GM18907 (cell line): ENCODE measurements at regions not wholly inside any gene's neighbourhood (a gene's known extent, or its start where the extent isn't known, plus 50 kb on each side); places are given as distances from the start of the nearest gene placed in this dataset.

Source experiments
- ATAC-seq: cut with Tn5 transposase; IDR thresholded peaks from one replicate; pipeline ENCODE4 v1.9.1; 2021; ENCODE audit warnings: mild to moderate bottlenecking, moderate library complexity; ENCODE audit not compliant: unreplicated experiment

- ATAC-seq = no peak
Measured at GRCh38 chr21:20545454-20545853, 452.8 kb upstream of the NCAM2 start.

- no peak for ATAC-seq
Measured at GRCh38 chr21:20551939-20552338, 446.3 kb upstream of the NCAM2 start.

GRCh38 chr21:20554785-20555184, 443.4 kb upstream of the NCAM2 start:
- ATAC-seq = no peak

- ATAC-seq = no peak
Measured at GRCh38 chr21:20570824-20571232, 427.4 kb upstream of the NCAM2 start.

GRCh38 chr21:20572582-20572981, 425.6 kb upstream of the NCAM2 start:
- no peak for ATAC-seq

- ATAC-seq = no peak
Measured at GRCh38 chr21:20581361-20581760, 416.8 kb upstream of the NCAM2 start.

- no peak for ATAC-seq
Measured at GRCh38 chr21:20591284-20591683, 406.9 kb upstream of the NCAM2 start.

GRCh38 chr21:20592463-20592862, 405.7 kb upstream of the NCAM2 start:
- no peak for ATAC-seq

GRCh38 chr21:20603236-20603635, 395.0 kb upstream of the NCAM2 start:
- no peak for ATAC-seq

- no peak for ATAC-seq
Measured at GRCh38 chr21:20611008-20611407, 387.2 kb upstream of the NCAM2 start.

GRCh38 chr21:20613654-20614053, 384.6 kb upstream of the NCAM2 start:
- ATAC-seq = no peak

GRCh38 chr21:20617130-20617529, 381.1 kb upstream of the NCAM2 start:
- ATAC-seq = no peak

- no peak for ATAC-seq
Measured at GRCh38 chr21:20618878-20619277, 379.3 kb upstream of the NCAM2 start.

GRCh38 chr21:20627594-20627993, 370.6 kb upstream of the NCAM2 start:
- ATAC-seq = no peak

GRCh38 chr21:20631633-20632032, 366.6 kb upstream of the NCAM2 start:
- no peak for ATAC-seq

GRCh38 chr21:20639026-20639425, 359.2 kb upstream of the NCAM2 start:
- ATAC-seq = no peak

GRCh38 chr21:20641241-20641640, 357.0 kb upstream of the NCAM2 start:
- ATAC-seq = no peak

- no peak for ATAC-seq
Measured at GRCh38 chr21:20642681-20643080, 355.5 kb upstream of the NCAM2 start.

- no peak for ATAC-seq
Measured at GRCh38 chr21:20644552-20644951, 353.7 kb upstream of the NCAM2 start.

GRCh38 chr21:20645344-20645743, 352.9 kb upstream of the NCAM2 start:
- ATAC-seq = no peak

- no peak for ATAC-seq
Measured at GRCh38 chr21:20646431-20647165, 351.6 kb upstream of the NCAM2 start.

- ATAC-seq = no peak
Measured at GRCh38 chr21:20647607-20648006, 350.6 kb upstream of the NCAM2 start.

GRCh38 chr21:20649231-20649630, 349.0 kb upstream of the NCAM2 start:
- no peak for ATAC-seq
